GM21786 (cell line): ENCODE measurements at regions not wholly inside any gene's neighbourhood (a gene's known extent, or its start where the extent isn't known, plus 50 kb on each side); places are given as distances from the start of the nearest gene placed in this dataset.

Source experiments
- ATAC-seq: cut with Tn5 transposase; IDR thresholded peaks from one replicate; pipeline ENCODE4 v1.9.1; 2021; ENCODE audit not compliant: unreplicated experiment

GRCh38 chr20:20834008-20834407, 121.6 kb upstream of the RALGAPA2 start:
- ATAC-seq = no peak

- no peak for ATAC-seq
Observed at GRCh38 chr20:20832715-20833114, 120.3 kb upstream of the RALGAPA2 start.

DNA sequence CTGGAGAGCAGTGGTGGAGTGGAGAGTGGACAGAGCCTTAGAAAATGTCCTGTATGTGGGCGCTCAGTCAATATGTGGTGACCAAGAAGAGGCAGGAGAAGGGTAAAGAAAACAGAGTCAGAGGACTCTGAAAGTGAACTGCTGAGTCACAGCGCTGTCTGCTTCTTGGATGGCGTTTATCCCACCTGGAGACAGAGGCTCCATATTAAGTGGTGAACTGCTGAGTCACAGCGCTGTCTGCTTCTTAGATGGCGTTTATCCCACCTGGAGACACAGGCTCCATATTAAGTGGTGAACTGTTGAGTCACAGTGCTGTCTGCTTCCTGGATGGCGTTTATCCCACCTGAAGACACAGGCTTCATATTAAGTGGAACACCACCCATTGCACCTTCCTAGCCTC, 119.3 kb upstream of the RALGAPA2 start:
- ATAC-seq = no peak

DNA sequence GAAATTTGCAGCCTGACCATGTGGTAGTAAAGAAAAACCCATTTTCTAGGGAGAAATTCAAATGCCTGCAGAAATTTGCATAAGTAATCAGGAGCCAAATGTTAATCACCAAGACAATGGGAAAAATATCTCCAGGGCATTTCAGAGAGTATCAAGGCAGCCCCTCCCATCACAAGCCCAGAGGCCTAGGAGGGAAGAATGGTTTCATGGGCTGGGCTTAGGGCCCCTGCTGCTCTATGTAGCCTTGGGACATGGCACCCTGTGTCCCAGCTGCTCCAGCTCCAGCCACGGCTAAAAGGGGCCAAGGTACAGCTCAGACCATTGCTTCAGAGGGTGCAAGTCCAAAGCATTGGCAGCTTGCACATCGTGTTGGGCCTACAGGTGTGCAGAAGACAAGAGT, 117.2 kb upstream of the RALGAPA2 start:
- no peak for ATAC-seq

DNA sequence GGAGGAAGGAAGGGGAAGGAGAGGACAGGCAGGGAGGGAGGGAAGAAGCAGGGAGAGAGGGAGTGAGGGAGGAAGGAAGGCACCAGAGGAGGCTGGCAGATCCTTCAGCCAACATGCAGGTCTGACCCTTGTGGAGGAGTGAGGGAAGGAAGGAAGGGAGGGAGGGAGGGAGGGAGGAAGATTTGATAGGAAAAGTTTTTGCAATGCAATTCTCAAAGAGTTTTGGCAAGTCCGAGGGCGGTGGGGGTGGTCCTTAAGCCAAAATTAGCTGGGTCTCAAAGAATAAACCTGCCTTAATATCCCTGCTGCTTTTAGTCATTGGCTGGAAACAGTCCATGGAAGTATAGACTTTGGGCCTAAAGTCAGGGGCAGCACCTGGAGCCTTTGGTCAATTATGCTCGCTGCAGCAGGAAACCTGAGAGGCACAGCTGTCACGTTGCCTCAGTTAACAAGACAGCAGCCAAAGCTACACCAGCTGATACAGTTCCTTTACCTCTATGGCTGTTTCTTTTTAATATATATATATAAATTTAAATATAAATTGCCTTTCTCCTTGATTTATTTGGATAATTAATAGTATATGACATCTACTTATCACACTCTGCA, 115.7 kb upstream of the RALGAPA2 start:
- no peak for ATAC-seq

DNA sequence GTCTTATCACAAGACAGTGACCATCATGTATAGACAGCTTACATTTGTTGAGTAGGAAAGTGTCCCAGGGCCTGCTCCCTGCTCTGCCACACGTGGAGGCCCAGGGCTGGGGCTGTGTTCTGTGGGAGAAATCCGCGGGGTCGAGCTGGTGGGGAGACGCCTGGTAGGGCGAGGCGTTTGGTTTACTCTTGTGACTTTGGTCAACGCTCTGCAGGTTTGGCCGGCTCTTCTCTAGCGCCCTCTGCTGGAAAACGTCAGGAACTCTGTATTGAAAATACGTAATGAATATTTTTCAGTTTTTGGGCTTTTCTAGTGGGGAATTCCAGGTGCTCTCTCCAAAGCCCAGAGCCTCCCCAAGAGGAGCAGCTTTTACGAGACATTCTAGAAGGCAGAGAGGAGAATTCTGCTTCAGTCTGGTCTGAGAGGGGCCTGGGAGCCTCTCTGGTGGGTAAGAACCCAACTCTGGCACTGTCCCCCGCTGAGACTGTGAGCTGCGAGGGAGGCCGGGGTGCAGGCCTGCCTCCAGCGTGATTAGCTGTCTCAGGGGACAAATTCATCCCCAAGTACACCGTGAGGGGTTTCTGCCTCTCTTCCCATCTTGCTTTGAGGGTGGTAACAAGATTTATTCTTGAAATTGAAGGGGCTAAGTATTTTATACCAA, 112.6 kb upstream of the RALGAPA2 start:
- no peak for ATAC-seq

DNA sequence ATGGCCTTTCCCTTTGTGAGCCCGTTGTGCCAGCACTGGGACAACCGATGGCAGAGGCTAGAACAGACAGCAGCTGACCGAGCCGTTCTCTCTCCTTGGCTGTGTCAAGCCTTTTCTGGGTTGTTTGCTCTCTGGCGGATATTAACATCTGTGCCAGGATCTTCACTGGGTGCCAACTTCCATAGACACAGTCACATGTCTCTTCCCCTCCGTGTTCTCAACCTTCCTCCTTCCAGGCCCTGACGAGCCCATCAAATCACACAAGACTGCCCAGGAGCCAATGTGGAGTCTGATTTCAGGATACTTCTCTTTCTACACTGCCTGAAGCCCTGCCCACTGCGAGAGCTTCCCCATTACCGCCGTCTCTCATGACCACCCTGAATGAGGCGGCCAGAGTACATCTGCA, 111.0 kb upstream of the RALGAPA2 start:
- no peak for ATAC-seq

- no peak for ATAC-seq
Observed at GRCh38 chr20:20821484-20822260, 109.2 kb upstream of the RALGAPA2 start.

DNA sequence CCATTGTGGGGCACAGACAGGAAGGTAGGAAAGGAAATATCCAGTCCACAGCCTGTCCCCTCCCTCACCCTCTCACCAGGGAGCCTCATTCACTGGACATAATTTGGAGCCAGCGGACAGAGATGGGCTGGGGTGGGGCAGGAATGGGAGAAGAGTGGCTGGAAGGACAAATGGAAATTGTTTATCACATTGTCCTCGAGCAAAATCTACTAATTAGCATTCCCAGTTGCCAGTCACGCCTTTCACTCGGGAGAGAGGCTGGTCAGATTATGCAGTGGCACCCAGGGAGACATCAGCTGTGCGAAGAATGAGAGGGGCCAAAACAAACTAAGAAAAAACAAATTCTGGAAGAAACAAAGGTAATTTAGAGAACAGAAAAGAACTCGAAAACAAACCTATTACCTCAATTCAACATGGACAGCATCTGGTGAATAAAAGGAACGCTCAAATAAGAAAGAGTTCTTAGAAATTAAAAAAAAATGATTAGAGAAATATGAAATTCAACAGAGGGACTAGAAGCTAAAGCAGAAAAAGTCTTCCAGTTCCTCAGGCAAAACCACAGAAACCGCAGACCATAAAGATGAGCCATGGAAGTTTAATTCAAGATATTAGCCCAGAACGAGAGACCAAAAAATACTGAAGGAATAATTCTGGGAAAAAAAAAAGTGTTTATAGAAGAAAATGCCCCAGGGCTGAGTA, 108.5 kb upstream of the RALGAPA2 start:
- no peak for ATAC-seq

GRCh38 chr20:20820104-20820503, 107.7 kb upstream of the RALGAPA2 start:
- ATAC-seq = no peak

- no peak for ATAC-seq
Observed at GRCh38 chr20:20816969-20817755, 104.7 kb upstream of the RALGAPA2 start.

DNA sequence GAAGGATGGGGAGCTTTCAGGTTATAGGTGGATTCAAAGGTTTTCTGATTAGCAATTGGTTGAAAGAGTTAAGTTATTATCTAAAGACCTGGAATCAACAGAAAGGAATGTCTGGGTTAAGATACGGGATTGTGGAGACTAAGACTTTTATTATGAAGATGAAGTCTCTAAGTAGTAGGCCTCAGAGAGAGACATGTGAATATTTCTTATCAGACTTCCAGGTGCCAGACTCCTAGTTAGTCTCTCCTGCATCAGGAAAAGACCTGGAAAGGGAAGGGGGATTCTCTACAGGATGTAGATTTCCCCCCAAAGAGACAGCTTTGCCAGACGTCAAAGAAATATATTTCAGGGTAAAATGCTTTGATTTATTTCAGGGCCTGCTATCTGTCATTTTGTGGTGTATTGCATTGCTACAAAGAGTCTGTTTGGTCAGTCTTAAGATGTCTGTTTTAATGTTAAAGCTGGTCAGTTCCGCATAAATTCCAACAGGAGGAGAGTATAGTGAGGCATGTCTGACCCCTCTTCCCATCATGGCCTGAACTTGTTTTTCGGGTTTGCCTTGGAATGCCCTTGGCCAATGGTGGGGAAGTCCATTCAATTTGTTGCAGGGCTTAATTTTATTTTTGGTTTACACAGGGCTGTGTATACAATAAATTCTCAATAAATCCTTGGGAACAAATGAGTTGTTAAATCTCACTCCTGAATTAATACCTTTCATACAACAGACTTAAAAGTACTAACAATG, 103.4 kb upstream of the RALGAPA2 start:
- ATAC-seq = no peak

- ATAC-seq = no peak
Observed at GRCh38 chr20:20814685-20815084, 102.2 kb upstream of the RALGAPA2 start.

DNA sequence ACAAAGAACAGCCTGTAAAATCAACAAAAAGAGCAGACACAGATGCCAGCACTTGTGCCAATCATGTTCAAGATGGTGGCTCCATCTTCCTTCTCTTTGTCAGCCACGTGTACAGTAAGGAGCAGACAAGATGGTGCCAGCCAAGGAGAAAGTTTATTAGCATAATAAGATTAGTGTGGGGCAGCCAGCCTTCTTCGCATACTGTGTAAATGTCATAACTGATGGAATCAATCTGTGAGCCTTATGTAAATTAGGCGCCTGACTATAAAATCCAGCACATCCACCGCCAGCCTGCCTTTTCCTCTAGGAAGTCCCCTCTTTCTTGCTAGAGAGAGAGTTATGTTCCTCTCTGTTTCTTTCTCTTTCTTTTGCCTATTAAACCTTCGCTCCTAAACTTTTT, 99.7 kb upstream of the RALGAPA2 start:
- ATAC-seq = no peak

GRCh38 chr20:20808016-20808415, 95.6 kb upstream of the RALGAPA2 start:
- no peak for ATAC-seq

- no peak for ATAC-seq
Observed at GRCh38 chr20:20806121-20807095, 94.0 kb upstream of the RALGAPA2 start.

DNA sequence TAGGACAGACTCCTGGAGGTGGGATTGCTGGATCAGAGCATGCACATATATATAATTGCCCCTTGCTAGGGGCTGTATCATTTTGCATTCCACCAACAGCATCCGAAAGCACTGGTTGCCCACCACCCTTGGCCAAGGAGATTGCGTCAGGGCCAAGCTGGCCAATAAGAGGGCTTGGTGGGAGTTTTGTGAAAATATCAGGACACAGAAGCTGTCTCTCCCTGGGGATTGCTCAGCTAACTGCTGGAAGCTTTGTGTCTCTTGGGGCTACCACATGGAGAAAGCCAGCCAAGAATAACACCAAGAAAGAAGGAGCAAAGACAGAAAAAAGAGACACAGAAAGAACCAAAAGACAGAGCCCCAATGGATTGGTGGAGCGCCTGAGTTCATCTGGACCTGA, 90.6 kb upstream of the RALGAPA2 start:
- ATAC-seq = no peak

DNA sequence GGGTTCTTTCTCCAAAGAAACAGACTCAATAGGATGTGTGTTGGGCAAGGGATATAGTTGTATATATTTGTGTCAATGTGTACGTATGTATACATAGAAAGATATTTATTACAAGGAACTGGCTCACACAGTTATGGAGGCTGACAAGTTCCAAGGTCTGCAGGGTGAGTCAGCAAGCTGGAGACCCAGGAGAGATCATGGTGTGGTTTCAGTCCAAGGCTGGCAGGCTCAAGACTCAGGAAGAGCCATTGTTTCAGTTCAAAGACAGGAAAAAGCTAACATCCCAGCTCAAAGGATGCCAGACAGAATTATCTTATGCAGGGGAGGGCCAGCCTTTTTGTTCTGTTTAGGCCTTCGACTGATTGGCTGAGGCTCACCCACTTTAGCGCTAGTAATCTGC, 89.9 kb upstream of the RALGAPA2 start:
- no peak for ATAC-seq

GRCh38 chr20:20799716-20800312, 87.4 kb upstream of the RALGAPA2 start:
- no peak for ATAC-seq
